ENCODE measurements at regions not wholly inside any gene's neighbourhood (a gene's known extent, or its start where the extent isn't known, plus 50 kb on each side); places are given as distances from the start of the nearest gene placed in this dataset.

- no peaks in the 10 kb centered on the region for H3K27me3 ChIP-seq (replicated peaks in 1 of 2; ENCODE audit: control insufficient read depth in 2 of 2, extremely low read depth in 1 of 2, insufficient read depth in 2 of 2, low read length in 1 of 2)
- ATAC-seq (replicated peaks in 1 of 4) (no peak), DNase-seq (no peak)
- H3K36me3 Mint-ChIP-seq = no peaks in the 10 kb centered on the region
- ChIA-PET CTCF (no interaction called here), POLR2A (interaction anchor here in 1 of 2 donors (0.5 kb wide), 1 partner anchor 843 kb away, joined by 7 read pairs; no protein-coding TSS in a partner anchor)
- H3K27ac ChIP-seq (ENCODE audit: low read length) = no peak overlapping the region
- H3K9me3 Mint-ChIP-seq = no peaks in the 10 kb centered on the region
- no peak overlapping the region for H3K27ac Mint-ChIP-seq
- no peaks in the 10 kb centered on the region for H3K4me1 Mint-ChIP-seq
- H3K4me1 ChIP-seq (ENCODE audit: control insufficient read depth in 1 of 2, extremely low read depth in 1 of 2, insufficient read depth in 2 of 2, low read length in 2 of 2) = no peaks in the 10 kb centered on the region
- no peak overlapping the region for H3K4me3 ChIP-seq (ENCODE audit: control insufficient read depth in 1 of 2, extremely low read depth in 1 of 2, low read length in 1 of 2)
- no peaks in the 10 kb centered on the region for H3K27me3 Mint-ChIP-seq
- H3K9me3 ChIP-seq = no peaks in the 10 kb centered on the region
- H3K4me3 Mint-ChIP-seq = no peak overlapping the region
- H3K36me3 ChIP-seq (ENCODE audit: control insufficient read depth in 2 of 2, extremely low read depth in 1 of 2, insufficient read depth in 1 of 2, low read length in 1 of 2) = no peaks in the 10 kb centered on the region
- WGBS (ENCODE audit: insufficient coverage) = no CpG with 5 or more reads among the region's 5 CpGs
These were observed 171.8 kb upstream of the MAD2L1 start for GRCh38 chr4:120238277-120238973.

- POLR2A ChIA-PET = no interaction called here
- ATAC-seq (replicated peaks in 1 of 4) (no peak), DNase-seq (no peak)
- Mint-ChIP-seq H3K27ac (no peak overlapping the region), H3K4me1 (no peaks in the 10 kb centered on the region), H3K9me3 (peaks cover 0 to 4% (median 0%) of the 10 kb centered on the region in 3 donors), H3K27me3 (peaks cover 1 to 5% of the 10 kb centered on the region in 2 donors), H3K4me3 (no peak overlapping the region), H3K36me3 (no peaks in the 10 kb centered on the region)
- no peaks in the 10 kb centered on the region for H3K27me3 ChIP-seq (replicated peaks in 1 of 2; ENCODE audit: control insufficient read depth in 2 of 2, extremely low read depth in 1 of 2, insufficient read depth in 2 of 2, low read length in 1 of 2)
- CTCF ChIA-PET = no interaction called here
- H3K36me3 ChIP-seq (ENCODE audit: control insufficient read depth in 2 of 2, extremely low read depth in 1 of 2, insufficient read depth in 1 of 2, low read length in 1 of 2) = no peaks in the 10 kb centered on the region
- no peaks in the 10 kb centered on the region for H3K4me1 ChIP-seq (ENCODE audit: control insufficient read depth in 1 of 2, extremely low read depth in 1 of 2, insufficient read depth in 2 of 2, low read length in 2 of 2)
- H3K4me3 ChIP-seq (ENCODE audit: control insufficient read depth in 1 of 2, extremely low read depth in 1 of 2, low read length in 1 of 2) = no peak overlapping the region
- WGBS (ENCODE audit: insufficient coverage) = 60% methylated on average over 1 of the region's 5 CpGs
- H3K27ac ChIP-seq (ENCODE audit: low read length) = no peak overlapping the region
- no peaks in the 10 kb centered on the region for H3K9me3 ChIP-seq
These were observed 170.2 kb upstream of the MAD2L1 start for GRCh38 chr4:120236873-120237272.

- Histone ChIP-seq H3K4me1 (ENCODE audit: control insufficient read depth in 1 of 2, extremely low read depth in 1 of 2, insufficient read depth in 2 of 2, low read length in 2 of 2) (no peaks in the 10 kb centered on the region), H3K27me3 (replicated peaks in 1 of 2; ENCODE audit: control insufficient read depth in 2 of 2, extremely low read depth in 1 of 2, insufficient read depth in 2 of 2, low read length in 1 of 2) (no peaks in the 10 kb centered on the region), H3K36me3 (ENCODE audit: control insufficient read depth in 2 of 2, extremely low read depth in 1 of 2, insufficient read depth in 1 of 2, low read length in 1 of 2) (no peaks in the 10 kb centered on the region), H3K4me3 (ENCODE audit: control insufficient read depth in 1 of 2, extremely low read depth in 1 of 2, low read length in 1 of 2) (no peak overlapping the region), H3K27ac (ENCODE audit: low read length) (no peak overlapping the region), H3K9me3 (no peaks in the 10 kb centered on the region)
- ATAC-seq (replicated peaks in 1 of 4) = no peak
- DNase-seq = no peak
- no peak overlapping the region for H3K4me3 Mint-ChIP-seq
- no peaks in the 10 kb centered on the region for H3K36me3 Mint-ChIP-seq
- H3K27ac Mint-ChIP-seq = no peak overlapping the region
- peaks cover 2 to 6% of the 10 kb centered on the region in 2 donors for H3K27me3 Mint-ChIP-seq
- peaks cover 0 to 4% (median 0%) of the 10 kb centered on the region in 3 donors for H3K9me3 Mint-ChIP-seq
- ChIA-PET POLR2A (no interaction called here), CTCF (no interaction called here)
- 0% methylated on average over 1 of the region's 1 CpG for WGBS (ENCODE audit: insufficient coverage)
- no peaks in the 10 kb centered on the region for H3K4me1 Mint-ChIP-seq
These were observed 165.4 kb upstream of the MAD2L1 start for GRCh38 chr4:120232050-120232449.

- CTCF ChIA-PET = no interaction called here
These were observed 161.4 kb upstream of the MAD2L1 start for GRCh38 chr4:120228086-120228485.

GRCh38 chr4:120227554-120227953 is 160.9 kb upstream of the MAD2L1 start:
- H3K4me1 ChIP-seq (ENCODE audit: control insufficient read depth in 1 of 2, extremely low read depth in 1 of 2, insufficient read depth in 2 of 2, low read length in 2 of 2) = no peaks in the 10 kb centered on the region
- Mint-ChIP-seq H3K4me1 (no peaks in the 10 kb centered on the region), H3K27me3 (peaks cover 2 to 6% of the 10 kb centered on the region in 2 donors), H3K9me3 (peaks cover 0 to 4% (median 0%) of the 10 kb centered on the region in 3 donors), H3K4me3 (no peak overlapping the region), H3K27ac (no peak overlapping the region), H3K36me3 (no peaks in the 10 kb centered on the region)
- H3K9me3 ChIP-seq = no peaks in the 10 kb centered on the region
- DNase-seq (no peak), ATAC-seq (replicated peaks in 1 of 4) (no peak)
- no peak overlapping the region for H3K4me3 ChIP-seq (ENCODE audit: control insufficient read depth in 1 of 2, extremely low read depth in 1 of 2, low read length in 1 of 2)
- no peaks in the 10 kb centered on the region for H3K36me3 ChIP-seq (ENCODE audit: control insufficient read depth in 2 of 2, extremely low read depth in 1 of 2, insufficient read depth in 1 of 2, low read length in 1 of 2)
- no CpG with 5 or more reads among the region's 1 CpG for WGBS (ENCODE audit: insufficient coverage)
- POLR2A ChIA-PET = no interaction called here
- no peak overlapping the region for H3K27ac ChIP-seq (ENCODE audit: low read length)
- H3K27me3 ChIP-seq (replicated peaks in 1 of 2; ENCODE audit: control insufficient read depth in 2 of 2, extremely low read depth in 1 of 2, insufficient read depth in 2 of 2, low read length in 1 of 2) = no peaks in the 10 kb centered on the region
- CTCF ChIA-PET = no interaction called here

More at GRCh38 chr4:120228086-120228485, 161.4 kb upstream of the MAD2L1 start:
- POLR2A ChIA-PET = no interaction called here
- Histone ChIP-seq H3K9me3 (no peaks in the 10 kb centered on the region), H3K4me1 (ENCODE audit: control insufficient read depth in 1 of 2, extremely low read depth in 1 of 2, insufficient read depth in 2 of 2, low read length in 2 of 2) (no peaks in the 10 kb centered on the region), H3K27me3 (replicated peaks in 1 of 2; ENCODE audit: control insufficient read depth in 2 of 2, extremely low read depth in 1 of 2, insufficient read depth in 2 of 2, low read length in 1 of 2) (no peaks in the 10 kb centered on the region), H3K27ac (ENCODE audit: low read length) (no peak overlapping the region), H3K36me3 (ENCODE audit: control insufficient read depth in 2 of 2, extremely low read depth in 1 of 2, insufficient read depth in 1 of 2, low read length in 1 of 2) (no peaks in the 10 kb centered on the region), H3K4me3 (ENCODE audit: control insufficient read depth in 1 of 2, extremely low read depth in 1 of 2, low read length in 1 of 2) (no peak overlapping the region)
- ATAC-seq (replicated peaks in 1 of 4) = no peak
- no peaks in the 10 kb centered on the region for H3K4me1 Mint-ChIP-seq
- no peak overlapping the region for H3K4me3 Mint-ChIP-seq
- WGBS (ENCODE audit: insufficient coverage) = no CpG with 5 or more reads among the region's 1 CpG
- peaks cover 2 to 6% of the 10 kb centered on the region in 2 donors for H3K27me3 Mint-ChIP-seq
- no peaks in the 10 kb centered on the region for H3K36me3 Mint-ChIP-seq
- no peak for DNase-seq
- H3K9me3 Mint-ChIP-seq = peaks cover 0 to 4% (median 0%) of the 10 kb centered on the region in 3 donors
- no peak overlapping the region for H3K27ac Mint-ChIP-seq

GRCh38 chr4:120225527-120225926 is 158.9 kb upstream of the MAD2L1 start:
- H3K9me3 ChIP-seq = no peaks in the 10 kb centered on the region
- H3K4me1 ChIP-seq (ENCODE audit: control insufficient read depth in 1 of 2, extremely low read depth in 1 of 2, insufficient read depth in 2 of 2, low read length in 2 of 2) = no peaks in the 10 kb centered on the region
- Mint-ChIP-seq H3K9me3 (peaks cover 0 to 4% (median 0%) of the 10 kb centered on the region in 3 donors), H3K4me3 (no peak overlapping the region), H3K36me3 (no peaks in the 10 kb centered on the region), H3K4me1 (no peaks in the 10 kb centered on the region), H3K27ac (no peak overlapping the region), H3K27me3 (peaks cover 1 to 5% of the 10 kb centered on the region in 2 donors)
- CTCF ChIA-PET = no interaction called here
- DNase-seq (no peak), ATAC-seq (replicated peaks in 1 of 4) (no peak)
- no peak overlapping the region for H3K27ac ChIP-seq (ENCODE audit: low read length)
- no peaks in the 10 kb centered on the region for H3K36me3 ChIP-seq (ENCODE audit: control insufficient read depth in 2 of 2, extremely low read depth in 1 of 2, insufficient read depth in 1 of 2, low read length in 1 of 2)
- H3K27me3 ChIP-seq (replicated peaks in 1 of 2; ENCODE audit: control insufficient read depth in 2 of 2, extremely low read depth in 1 of 2, insufficient read depth in 2 of 2, low read length in 1 of 2) = no peaks in the 10 kb centered on the region
- POLR2A ChIA-PET = interaction anchor here in 1 of 2 donors (0.5 kb wide), 1 partner anchor 1822 kb away, joined by 3 read pairs; no protein-coding TSS in a partner anchor
- no CpG with 5 or more reads among the region's 2 CpGs for WGBS (ENCODE audit: insufficient coverage)
- H3K4me3 ChIP-seq (ENCODE audit: control insufficient read depth in 1 of 2, extremely low read depth in 1 of 2, low read length in 1 of 2) = no peak overlapping the region
